SK-N-SH treated with all-trans-retinoic acid at 6 μM for 48 hours (cell line): ENCODE measurements at regions not wholly inside any gene's neighbourhood (a gene's known extent, or its start where the extent isn't known, plus 50 kb on each side); places are given as distances from the start of the nearest gene placed in this dataset.

Source experiments
- ATAC-seq: fragments of 200-7000 bp; cut with Tn5 transposase; 3 replicates; pipeline ENCODE4 v1.9.1; 2020; ENCODE audit warnings: mild to moderate bottlenecking, moderate library complexity
- ARNTL ChIP-seq: fragments of 450-650 bp; formaldehyde crosslinking; IDR thresholded peaks from 2 replicates; pipeline ENCODE4 v1.5.0; 2020; ENCODE audit warnings: low read depth, mild to moderate bottlenecking, moderate library complexity, borderline replicate concordance
- BACH2 ChIP-seq: fragments of 250-450 bp; sonication (Bioruptor Pico); IDR thresholded peaks from 2 replicates; pipeline ENCODE4 v1.9.0; 2021; ENCODE audit warnings: mild to moderate bottlenecking, borderline replicate concordance
- CREB5 ChIP-seq: fragments of 250-450 bp; sonication (Bioruptor Pico); IDR thresholded peaks from 2 replicates; pipeline ENCODE4 v1.5.1; 2020; ENCODE audit warnings: low read depth, mild to moderate bottlenecking, moderate library complexity
- CSDC2 ChIP-seq: fragments of 250-450 bp; sonication (Bioruptor Pico); IDR thresholded peaks from 2 replicates; pipeline ENCODE4 v1.5.0; 2020; ENCODE audit warnings: mild to moderate bottlenecking, moderate library complexity
- CSRNP3 ChIP-seq: fragments of 250-450 bp; sonication (Bioruptor Pico); IDR thresholded peaks from 2 replicates; pipeline ENCODE4 v1.5.1; 2021; ENCODE audit warnings: mild to moderate bottlenecking, moderate library complexity
- ESRRG ChIP-seq: fragments of 250-450 bp; sonication (Bioruptor Pico); IDR thresholded peaks from 2 replicates; pipeline ENCODE4 v1.6.1; 2021; ENCODE audit warnings: mild to moderate bottlenecking
- ISL1 ChIP-seq: fragments of 250-450 bp; sonication (Bioruptor Pico); IDR thresholded peaks from 2 replicates; pipeline ENCODE4 v2.1.2; 2022; ENCODE audit warnings: mild to moderate bottlenecking, moderate library complexity
- OSR1 ChIP-seq: fragments of 250-450 bp; sonication (Bioruptor Pico); IDR thresholded peaks from 2 replicates; pipeline ENCODE4 v1.8.0; 2022; ENCODE audit warnings: moderate library complexity, mild to moderate bottlenecking, inconsistent platforms
- PATZ1 ChIP-seq: fragments of 250-450 bp; sonication (Bioruptor Pico); IDR thresholded peaks from 2 replicates; pipeline ENCODE4 v1.8.0; 2020; ENCODE audit warnings: mild to moderate bottlenecking, moderate library complexity, borderline replicate concordance
- PPARA ChIP-seq: fragments of 250-450 bp; sonication (Bioruptor Pico); IDR thresholded peaks from 2 replicates; pipeline ENCODE4 v1.5.0; 2020; ENCODE audit warnings: mild to moderate bottlenecking, borderline replicate concordance
- RARB ChIP-seq: fragments of 250-450 bp; sonication (Bioruptor Pico); IDR thresholded peaks from 2 replicates; pipeline ENCODE4 v1.8.0; 2021; ENCODE audit warnings: mild to moderate bottlenecking, moderate library complexity
- SNAI2 ChIP-seq: fragments of 250-450 bp; sonication (Bioruptor Pico); IDR thresholded peaks from 2 replicates; pipeline ENCODE4 v1.5.0; 2020; ENCODE audit warnings: mild to moderate bottlenecking, moderate library complexity
- TCF4 ChIP-seq: fragments of 250-450 bp; sonication (Bioruptor Pico); IDR thresholded peaks from 2 replicates; pipeline ENCODE4 v1.8.0; 2021; ENCODE audit warnings: mild to moderate bottlenecking, moderate library complexity, borderline replicate concordance
- TSHZ2 ChIP-seq: fragments of 250-450 bp; sonication (Bioruptor Pico); IDR thresholded peaks from 2 replicates; pipeline ENCODE4 v1.5.0; 2020; ENCODE audit warnings: mild to moderate bottlenecking, moderate library complexity
- ZC3H10 ChIP-seq: fragments of 250-450 bp; sonication (Bioruptor Pico); IDR thresholded peaks from 2 replicates; pipeline ENCODE4 v1.5.1; 2021; ENCODE audit warnings: mild to moderate bottlenecking, moderate library complexity
- ZFP3 ChIP-seq: fragments of 250-450 bp; sonication (Bioruptor Pico); IDR thresholded peaks from 2 replicates; pipeline ENCODE4 v1.5.0; 2020; ENCODE audit warnings: mild to moderate bottlenecking, moderate library complexity
- ZNF70 ChIP-seq: fragments of 450-650 bp; formaldehyde crosslinking; IDR thresholded peaks from 2 replicates; pipeline ENCODE4 v1.5.0; 2020; ENCODE audit warnings: mild to moderate bottlenecking, moderate library complexity

- no peak for TF ChIP-seq RARB (CRISPR knock-in tag)
- TF ChIP-seq BACH2 (CRISPR knock-in tag): no peak
- TF ChIP-seq PPARA (CRISPR knock-in tag): no peak
- TF ChIP-seq TSHZ2 (CRISPR knock-in tag): no peak
- TF ChIP-seq CSDC2 (CRISPR knock-in tag): no peak
- TF ChIP-seq ZNF70 (CRISPR knock-in tag): no peak
- TF ChIP-seq TCF4 (CRISPR knock-in tag): no peak
- no peak for TF ChIP-seq ISL1 (CRISPR knock-in tag)
- TF ChIP-seq ZFP3 (CRISPR knock-in tag): no peak
- no peak for TF ChIP-seq ESRRG
- no peak for TF ChIP-seq CSRNP3
- no peak for ATAC-seq
These were observed 295.6 kb downstream of the ZEB1 start for GRCh38 chr10:31614611-31615010.

GRCh38 chr10:31612082-31612481 lies 293.1 kb downstream of the ZEB1 start:
- TF ChIP-seq ISL1 (CRISPR knock-in tag) (no peak), CREB5 (CRISPR knock-in tag) (no peak), ESRRG (no peak), TSHZ2 (CRISPR knock-in tag) (no peak), CSRNP3 (no peak), ZNF70 (CRISPR knock-in tag) (no peak), BACH2 (CRISPR knock-in tag) (no peak)
- ATAC-seq: no peak

GRCh38 chr10:31611161-31611560 lies 292.1 kb downstream of the ZEB1 start:
- TF ChIP-seq ZNF70 (CRISPR knock-in tag) (no peak), TSHZ2 (CRISPR knock-in tag) (no peak), SNAI2 (CRISPR knock-in tag) (no peak), CREB5 (CRISPR knock-in tag) (no peak), CSRNP3 (no peak), PATZ1 (CRISPR knock-in tag) (no peak), RARB (CRISPR knock-in tag) (no peak), ARNTL (CRISPR knock-in tag) (no peak), OSR1 (CRISPR knock-in tag) (no peak), ZC3H10 (CRISPR knock-in tag) (no peak)
- ATAC-seq: no peak
